Esophagus squamous epithelium (tissue), 4 donors: ENCODE measurements at regions not wholly inside any gene's neighbourhood (a gene's known extent, or its start where the extent isn't known, plus 50 kb on each side); places are given as distances from the start of the nearest gene placed in this dataset.

Experiments used
- POLR2A ChIP-seq, 4 donors: fragments of 450-650 bp; IDR thresholded peaks; one replicate each; pipeline ENCODE4 v1.6.1; 2017; ENCODE audit warnings: antibody characterized with exemption in 4 of 4, mild to moderate bottlenecking in 4 of 4, moderate library complexity in 3 of 4
- TF ChIP-seq, protein P1 (sequence below), 6 experiments: fragments of 450-650 bp in 4 of 6; fragments of 200-600 bp in 2 of 6; sonication (generic) in 2 of 6; IDR thresholded peaks; one replicate each; pipeline ENCODE4 v1.5.1; 2016 to 2019; ENCODE audit warnings: antibody characterized with exemption in 6 of 6, mild to moderate bottlenecking in 4 of 6, moderate library complexity in 4 of 6

DNA sequence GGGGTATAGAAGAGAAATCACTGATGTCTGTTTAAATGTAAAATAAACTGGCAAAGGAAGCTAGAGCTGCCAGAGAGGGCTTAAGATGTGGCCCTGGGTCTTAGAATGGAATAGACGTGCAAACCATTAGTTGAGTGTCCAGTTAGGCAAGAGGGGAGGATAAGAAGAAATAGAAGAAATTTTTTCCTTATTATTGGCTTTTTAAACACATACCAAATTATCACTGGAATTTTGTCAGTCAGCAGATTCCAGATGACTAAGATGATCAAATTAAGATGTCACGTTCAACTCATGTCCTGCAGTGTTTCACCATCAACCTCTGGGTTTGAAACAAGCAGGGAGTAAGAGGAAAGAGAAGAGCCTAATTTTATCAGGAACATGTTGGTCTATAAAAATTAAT, 71.6 kb upstream of the C1orf21 start:
- TF ChIP-seq, protein P1, sequence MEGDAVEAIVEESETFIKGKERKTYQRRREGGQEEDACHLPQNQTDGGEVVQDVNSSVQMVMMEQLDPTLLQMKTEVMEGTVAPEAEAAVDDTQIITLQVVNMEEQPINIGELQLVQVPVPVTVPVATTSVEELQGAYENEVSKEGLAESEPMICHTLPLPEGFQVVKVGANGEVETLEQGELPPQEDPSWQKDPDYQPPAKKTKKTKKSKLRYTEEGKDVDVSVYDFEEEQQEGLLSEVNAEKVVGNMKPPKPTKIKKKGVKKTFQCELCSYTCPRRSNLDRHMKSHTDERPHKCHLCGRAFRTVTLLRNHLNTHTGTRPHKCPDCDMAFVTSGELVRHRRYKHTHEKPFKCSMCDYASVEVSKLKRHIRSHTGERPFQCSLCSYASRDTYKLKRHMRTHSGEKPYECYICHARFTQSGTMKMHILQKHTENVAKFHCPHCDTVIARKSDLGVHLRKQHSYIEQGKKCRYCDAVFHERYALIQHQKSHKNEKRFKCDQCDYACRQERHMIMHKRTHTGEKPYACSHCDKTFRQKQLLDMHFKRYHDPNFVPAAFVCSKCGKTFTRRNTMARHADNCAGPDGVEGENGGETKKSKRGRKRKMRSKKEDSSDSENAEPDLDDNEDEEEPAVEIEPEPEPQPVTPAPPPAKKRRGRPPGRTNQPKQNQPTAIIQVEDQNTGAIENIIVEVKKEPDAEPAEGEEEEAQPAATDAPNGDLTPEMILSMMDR (IDR thresholded peaks at IDR 0.05), result no peak
- no peak for TF ChIP-seq POLR2A (IDR thresholded peaks at IDR 0.05)
